ENCODE measurements at regions not wholly inside any gene's neighbourhood (a gene's known extent, or its start where the extent isn't known, plus 50 kb on each side); places are given as distances from the start of the nearest gene placed in this dataset.
"Not testable (repeated sequence)": the region's sequence is repeated elsewhere in the genome, so short reads cannot be mapped to it uniquely, and the experiment has no call there.

DNA sequence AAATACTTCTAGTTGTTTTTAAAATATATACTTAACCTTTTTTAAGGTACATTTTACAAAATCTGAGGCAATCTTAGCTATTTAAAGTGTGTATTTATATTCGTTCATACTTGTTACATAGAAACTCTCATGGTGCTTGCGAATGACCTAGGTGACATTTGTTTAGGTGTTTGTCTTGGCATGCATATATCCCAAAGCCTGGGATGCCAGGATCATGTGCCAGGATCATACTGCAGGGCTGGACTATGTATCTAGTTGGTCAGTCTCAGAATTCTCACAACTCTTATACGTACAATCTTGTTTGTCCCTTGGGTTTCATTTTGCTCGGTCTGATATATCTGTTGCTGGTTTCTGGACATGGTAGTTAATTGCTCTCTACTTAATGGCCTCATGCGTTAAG, 109.9 kb upstream of the WIPF3 start:
- not testable (repeated sequence) for DNase-seq (ENCODE audit: low read depth in 3 of 3, low spot score in 1 of 3)

DNA sequence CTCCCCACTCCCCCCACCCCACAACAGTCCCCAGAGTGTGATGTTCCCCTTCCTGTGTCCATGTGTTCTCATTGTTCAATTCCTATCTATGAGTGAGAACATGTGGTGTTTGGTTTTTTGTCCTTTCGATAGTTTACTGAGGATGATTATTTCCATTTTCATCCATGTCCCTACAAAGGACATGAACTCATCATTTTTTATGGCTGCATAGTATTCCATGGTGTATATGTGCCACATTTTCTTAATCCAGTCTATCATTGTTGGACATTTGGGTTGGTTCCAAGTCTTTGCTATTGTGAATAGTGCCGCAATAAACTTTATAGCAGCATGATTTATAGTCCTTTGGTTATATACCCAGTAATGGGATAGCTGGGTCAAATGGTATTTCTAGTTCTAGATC, 106.6 kb upstream of the WIPF3 start:
- DNase-seq (ENCODE audit: low read depth in 3 of 3, low spot score in 1 of 3), result not testable (repeated sequence)

DNA sequence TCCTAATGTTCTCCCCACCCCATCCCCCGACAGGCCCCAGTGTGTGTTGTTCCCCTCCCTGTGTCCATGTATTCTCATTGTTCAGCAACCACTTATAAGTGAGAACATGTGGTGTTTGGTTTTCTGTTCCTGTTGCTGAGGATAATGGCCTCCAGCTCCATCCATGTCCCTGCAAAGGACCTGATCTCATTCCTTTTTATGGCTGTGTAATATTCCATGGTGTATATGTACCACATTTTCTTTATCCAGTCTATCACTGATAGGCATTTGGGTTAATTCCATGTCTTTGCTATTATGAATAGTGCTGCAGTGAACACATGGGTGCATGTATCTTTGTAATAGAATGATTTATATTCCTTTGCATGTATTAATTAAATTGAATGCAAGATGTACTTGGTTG, 104.8 kb upstream of the WIPF3 start:
- not testable (repeated sequence) for DNase-seq (ENCODE audit: low read depth in 3 of 3, low spot score in 1 of 3)

DNA sequence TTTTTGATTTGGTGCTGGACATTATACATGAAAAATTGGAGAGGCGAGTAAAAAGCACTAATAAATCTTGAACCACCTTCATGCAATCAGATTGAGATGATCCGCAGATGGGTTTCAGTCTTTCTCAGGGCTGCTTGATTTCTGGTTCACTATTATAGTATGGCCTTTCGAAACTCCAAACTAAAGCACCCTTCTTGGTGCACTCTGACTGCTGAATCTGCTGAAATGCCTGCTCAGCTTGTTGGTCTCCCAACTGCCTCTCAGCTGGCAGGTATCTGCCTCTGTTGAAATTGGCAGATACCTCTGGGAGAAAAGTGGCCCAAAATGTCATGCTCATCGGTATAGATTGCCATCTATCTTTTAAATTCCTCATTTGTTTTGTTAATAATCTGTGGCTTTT, 102.5 kb upstream of the WIPF3 start:
- not testable (repeated sequence) for DNase-seq (ENCODE audit: low read depth in 3 of 3, low spot score in 1 of 3)

DNA sequence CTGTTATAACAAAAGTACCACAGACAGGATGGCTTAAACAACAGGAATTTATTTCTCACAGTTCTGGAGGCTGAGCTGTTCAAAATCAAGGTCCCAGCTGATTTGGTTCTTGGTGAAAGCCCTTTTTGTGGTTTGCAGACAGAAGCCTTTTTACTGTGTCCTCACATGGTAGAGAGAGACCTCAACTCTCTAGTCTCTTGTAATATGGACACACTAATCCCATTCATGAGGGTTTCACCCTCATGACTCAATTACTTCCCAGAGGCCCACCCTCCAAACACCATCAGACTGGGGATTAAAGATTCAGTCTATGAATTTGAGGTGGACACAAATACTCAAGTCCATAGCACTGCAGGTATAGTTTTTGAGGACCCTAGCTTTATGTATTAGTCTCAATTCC, 97.3 kb upstream of the WIPF3 start:
- DNase-seq (ENCODE audit: low read depth in 3 of 3, low spot score in 1 of 3), result not testable (repeated sequence)

DNA sequence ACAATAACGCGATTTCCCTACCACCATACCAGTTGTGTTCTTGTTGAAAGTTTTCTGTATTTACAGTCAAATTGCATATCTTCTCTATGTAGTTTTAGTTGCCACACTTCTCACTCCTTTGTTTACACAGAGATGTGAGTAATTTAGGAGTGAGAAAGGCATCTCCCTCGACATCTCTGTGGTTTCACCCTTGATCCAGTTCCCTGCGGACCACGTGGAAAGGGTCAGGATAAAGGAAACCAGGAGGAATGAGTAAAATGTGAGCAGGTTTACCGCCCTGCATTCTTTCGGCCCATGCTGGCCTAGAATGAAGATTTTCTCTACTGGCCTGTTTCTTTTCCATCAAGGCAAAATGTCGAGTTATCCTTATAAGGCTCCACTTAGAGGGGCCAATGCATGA, 83.2 kb upstream of the WIPF3 start:
- DNase-seq (ENCODE audit: low read depth in 3 of 3, low spot score in 1 of 3), result not testable (repeated sequence)

DNA sequence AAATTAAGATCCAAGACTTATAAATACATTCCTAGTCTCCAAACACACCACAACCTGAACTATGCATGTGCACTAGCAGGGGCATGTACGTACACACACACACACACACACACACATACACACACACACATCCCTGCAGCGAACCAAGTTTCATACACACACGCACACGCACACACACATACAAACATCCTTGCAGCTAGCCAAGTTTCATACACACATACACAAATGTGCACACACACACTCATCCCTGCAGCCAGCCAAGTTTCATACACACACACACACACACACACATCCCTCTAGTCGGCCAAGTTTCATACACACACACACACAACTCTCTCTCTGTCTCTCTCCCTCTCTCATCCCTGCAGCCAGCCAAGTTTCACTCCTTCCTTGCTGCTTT, 82.7 kb upstream of the WIPF3 start:
- no peak for DNase-seq (ENCODE audit: low read depth in 3 of 3, low spot score in 1 of 3)

DNA sequence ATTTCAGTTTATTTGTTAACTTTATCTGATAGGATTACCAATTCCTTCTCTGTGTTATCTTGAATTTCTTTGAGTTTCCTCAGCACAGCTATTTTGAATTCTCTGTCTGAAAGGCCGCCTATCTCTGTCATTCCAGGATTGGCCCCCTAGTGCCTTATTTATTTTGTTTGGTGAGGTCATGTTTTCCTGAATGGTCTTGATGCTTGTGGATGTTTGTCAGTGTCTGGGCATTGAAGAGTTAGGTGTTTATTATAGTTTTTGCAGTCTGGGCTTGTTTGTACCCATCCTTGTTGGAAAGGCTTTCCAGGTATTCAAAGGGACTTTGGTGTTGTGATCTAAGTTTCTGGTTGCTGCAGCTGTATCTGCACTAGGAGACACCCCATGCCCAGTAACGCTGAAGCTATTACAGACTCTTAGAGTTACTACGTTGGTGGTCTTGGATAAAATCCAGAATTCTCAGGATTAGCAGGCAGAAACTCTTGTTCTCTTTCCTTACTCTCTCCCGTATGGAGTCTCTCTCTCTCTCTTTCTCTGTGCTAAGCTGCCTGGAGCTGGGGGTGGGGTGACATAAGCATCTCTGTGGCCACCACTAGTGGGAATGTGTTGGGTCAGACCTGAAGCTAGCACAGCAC, 76.7 kb upstream of the WIPF3 start:
- DNase-seq (ENCODE audit: low read depth in 3 of 3, low spot score in 1 of 3), result not testable (repeated sequence)

DNA sequence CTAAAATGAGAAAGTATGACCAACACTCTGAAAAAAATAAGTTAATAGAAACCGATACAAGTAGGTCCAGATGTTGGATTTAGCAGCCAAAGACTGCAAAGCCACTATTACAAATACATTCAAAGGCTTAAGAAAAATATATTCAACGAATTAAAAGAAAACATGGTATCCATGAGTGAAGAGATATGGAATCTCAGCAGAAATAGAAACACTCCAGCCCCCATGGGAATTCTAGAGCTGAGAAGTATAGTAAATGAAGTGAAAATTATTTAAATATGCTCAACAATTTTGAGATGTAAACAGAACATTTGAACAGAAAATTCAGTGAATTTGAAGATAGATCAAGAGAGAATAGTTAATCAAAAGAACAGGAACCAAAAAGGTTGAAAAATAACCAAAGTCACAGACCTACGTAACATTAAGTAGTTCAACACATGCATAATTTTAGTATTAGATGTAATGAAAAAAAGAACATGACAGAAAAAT, 72.0 kb upstream of the WIPF3 start:
- no peak for DNase-seq (ENCODE audit: low read depth in 3 of 3, low spot score in 1 of 3)

DNA sequence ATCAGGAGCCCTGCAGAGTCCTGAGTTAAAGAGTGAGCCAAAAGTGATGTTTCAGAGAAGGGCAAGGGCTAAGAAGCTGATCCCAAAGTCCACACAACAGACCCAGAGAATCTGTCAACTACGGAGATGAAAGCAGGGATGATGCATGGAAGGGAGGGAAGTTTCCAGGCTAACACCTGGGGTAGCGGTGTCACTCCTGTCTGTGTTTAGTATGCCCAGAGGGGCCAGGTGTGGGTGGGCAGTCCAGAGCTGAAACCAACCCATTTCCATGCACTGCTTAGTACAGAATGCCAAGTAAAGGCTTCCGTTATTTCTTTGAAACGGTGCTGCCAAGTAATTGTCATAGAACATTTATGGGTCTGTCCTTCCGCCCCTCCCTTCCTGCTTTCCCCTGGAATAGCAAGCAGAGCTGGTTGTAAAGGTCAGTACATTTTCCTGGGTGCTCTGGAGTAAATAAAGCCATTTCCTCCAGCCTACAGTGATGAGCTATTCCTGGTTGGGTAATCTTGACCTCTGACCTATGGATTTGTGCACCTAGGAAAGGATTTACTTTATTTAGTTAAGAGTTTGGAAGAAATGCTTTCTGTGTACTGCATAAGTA, 58.6 kb upstream of the WIPF3 start:
- DNase-seq (ENCODE audit: low read depth in 3 of 3, low spot score in 1 of 3), result not testable (repeated sequence)

DNA sequence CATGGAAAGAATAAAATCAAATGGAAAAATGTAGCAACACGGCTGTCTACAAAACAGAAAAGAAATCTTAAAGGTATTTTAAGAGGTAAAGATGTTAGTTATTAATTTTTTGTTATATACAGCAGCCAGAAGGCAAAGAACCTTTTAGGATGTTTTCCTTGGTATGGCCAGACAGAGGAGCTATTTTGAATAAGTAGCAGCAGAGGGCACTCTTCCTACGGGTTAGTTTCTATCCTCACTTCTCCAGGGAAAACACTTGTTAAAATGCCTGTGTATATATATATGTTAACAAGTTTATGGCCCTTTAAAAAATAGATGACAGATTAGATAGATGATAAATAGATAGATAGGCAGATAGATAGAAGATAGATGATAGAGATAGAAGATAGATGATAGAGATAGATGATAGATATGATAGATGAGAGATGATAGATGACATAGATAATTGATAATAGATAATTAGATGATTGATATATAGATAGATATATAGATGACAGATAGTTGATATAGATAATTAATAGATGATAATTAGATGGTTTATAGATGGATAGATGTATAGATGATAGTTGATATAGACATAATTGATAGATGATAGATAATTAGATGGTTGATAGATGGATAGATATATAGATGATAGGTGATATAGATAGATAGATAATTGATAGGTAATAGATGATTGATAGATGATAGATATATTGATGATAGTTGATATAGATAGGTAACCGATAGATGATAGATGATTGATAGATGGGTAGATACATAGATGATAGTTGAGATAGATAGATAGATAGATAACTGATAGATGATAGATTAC, 57.8 kb upstream of the WIPF3 start:
- DNase-seq (ENCODE audit: low read depth in 3 of 3, low spot score in 1 of 3), result no peak

DNA sequence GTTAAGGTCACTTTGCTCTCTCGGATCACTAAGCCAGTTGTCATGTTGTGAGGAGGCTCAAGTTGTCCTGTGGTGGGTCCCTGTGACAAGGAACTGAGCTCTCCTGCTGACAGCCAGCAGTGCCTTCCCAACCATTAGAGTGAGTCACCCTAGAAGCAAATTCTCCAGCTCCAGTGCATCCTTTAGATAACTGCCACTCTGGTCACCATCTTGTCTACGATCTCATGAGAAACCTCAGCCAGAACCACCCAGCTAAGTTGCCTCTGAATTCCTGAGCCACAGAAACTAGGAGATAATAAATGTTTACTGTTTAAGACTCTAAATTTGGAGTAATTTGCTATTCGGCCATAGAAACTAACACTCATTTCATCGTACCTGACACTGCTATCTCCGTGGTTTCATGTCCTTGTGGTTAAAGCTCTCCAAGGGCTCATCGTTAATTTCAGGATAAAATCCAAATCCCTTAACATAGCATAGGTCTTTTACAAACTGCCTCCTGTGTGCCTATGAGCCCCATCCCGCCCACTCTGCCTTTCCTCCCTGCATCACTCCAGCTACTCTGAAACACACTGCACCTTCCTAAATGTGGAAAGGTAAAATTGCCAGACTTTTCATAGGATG, 56.5 kb upstream of the WIPF3 start:
- DNase-seq (ENCODE audit: low read depth in 3 of 3, low spot score in 1 of 3), result no peak

DNA sequence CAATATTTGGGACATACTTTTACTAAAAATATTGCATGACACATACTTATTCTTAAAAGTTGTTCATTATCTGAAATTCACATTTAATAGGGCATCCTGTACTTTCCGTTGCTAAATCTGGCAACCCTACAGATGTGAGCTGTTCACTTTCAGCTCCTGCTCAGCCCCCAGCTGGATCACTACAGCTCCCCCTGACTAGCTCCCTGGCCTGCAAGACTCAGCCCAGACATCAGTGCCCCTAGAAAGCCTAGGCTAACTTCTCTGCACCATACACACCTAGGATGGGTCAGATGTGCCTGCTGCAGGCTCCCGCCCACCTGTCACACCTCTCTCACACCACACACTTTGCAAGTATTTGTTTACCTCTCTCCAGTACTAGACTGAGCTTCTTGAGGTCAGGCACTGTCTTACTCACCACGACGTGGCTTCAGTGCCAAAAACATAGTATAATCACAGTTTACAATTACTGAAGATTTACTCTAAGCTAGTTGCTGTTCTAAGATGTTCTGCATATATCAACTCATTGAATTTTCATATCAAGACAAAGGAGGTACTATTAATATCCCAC, 55.9 kb upstream of the WIPF3 start:
- DNase-seq (ENCODE audit: low read depth in 3 of 3, low spot score in 1 of 3), result not testable (repeated sequence)

DNA sequence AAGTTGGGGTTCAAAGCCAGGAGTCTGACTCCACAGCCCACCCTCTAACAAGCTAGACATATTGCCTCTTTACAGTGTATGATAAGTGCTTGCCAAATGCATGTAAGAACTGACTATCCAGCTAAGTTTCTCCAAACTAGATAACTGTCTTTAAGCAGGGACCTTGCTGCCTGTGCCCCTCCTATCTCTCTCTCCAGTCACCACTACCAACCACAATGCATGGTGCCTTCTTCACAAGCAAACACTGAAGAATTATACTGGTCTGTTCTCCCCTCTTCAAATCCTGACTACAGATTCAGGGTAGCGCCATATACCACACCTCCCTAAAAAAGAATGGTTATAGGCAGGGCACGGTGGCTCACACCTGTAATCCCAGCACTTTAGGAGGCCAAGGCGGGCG, 55.3 kb upstream of the WIPF3 start:
- not testable (repeated sequence) for DNase-seq (ENCODE audit: low read depth in 3 of 3, low spot score in 1 of 3)

DNA sequence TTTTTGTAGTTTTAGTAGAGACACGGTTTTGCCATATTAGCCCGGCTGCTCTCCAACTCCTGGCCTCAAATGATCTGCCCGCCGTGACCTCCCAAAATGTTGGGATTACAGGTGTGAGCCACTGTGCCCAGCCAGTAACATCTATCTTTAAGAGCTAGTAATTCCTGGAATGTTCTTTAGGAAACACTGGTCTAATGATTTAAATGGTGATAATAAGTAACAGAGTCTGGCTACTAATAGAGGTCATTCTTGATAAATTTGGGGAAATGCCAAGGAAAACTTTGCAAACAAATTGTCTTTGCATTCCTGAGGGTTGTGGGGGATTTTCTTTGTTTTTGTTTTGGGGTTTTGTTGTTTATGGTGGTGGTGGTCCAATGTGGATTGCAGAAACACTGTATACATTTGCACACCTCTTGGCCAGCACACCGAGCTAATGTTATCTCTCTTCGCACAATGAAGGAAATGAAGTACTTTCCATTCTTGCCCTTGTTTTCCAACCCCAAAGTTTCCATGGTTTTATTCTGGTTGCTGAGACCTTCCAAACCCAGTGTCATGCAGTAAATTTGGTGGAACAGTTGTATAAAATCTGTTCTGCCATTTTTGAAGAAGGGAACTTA, 51.3 kb upstream of the WIPF3 start:
- DNase-seq (ENCODE audit: low read depth in 3 of 3, low spot score in 1 of 3), result no peak
